ENCODE measurements at regions not wholly inside any gene's neighbourhood (a gene's known extent, or its start where the extent isn't known, plus 50 kb on each side); places are given as distances from the start of the nearest gene placed in this dataset.

DNA sequence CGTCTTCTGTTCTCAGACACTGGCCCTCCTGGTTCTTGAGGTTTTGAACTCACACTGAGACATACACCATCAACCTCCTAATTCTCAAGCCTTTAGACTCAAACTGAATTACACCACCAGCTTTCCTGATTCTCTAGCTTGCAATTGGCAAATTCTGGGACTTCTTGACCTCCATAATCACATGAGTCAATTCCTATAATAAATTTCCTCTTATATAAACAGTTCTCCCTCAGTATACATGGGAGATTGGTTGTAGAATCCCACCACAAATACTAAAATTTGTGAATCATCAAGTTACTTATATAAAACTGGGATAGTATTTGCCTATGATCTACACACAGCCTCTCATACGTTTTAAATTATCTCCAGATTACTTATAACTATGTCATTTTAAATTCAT, 162.2 kb downstream of the DIO2 start:
- TF ChIP-seq, protein P1, sequence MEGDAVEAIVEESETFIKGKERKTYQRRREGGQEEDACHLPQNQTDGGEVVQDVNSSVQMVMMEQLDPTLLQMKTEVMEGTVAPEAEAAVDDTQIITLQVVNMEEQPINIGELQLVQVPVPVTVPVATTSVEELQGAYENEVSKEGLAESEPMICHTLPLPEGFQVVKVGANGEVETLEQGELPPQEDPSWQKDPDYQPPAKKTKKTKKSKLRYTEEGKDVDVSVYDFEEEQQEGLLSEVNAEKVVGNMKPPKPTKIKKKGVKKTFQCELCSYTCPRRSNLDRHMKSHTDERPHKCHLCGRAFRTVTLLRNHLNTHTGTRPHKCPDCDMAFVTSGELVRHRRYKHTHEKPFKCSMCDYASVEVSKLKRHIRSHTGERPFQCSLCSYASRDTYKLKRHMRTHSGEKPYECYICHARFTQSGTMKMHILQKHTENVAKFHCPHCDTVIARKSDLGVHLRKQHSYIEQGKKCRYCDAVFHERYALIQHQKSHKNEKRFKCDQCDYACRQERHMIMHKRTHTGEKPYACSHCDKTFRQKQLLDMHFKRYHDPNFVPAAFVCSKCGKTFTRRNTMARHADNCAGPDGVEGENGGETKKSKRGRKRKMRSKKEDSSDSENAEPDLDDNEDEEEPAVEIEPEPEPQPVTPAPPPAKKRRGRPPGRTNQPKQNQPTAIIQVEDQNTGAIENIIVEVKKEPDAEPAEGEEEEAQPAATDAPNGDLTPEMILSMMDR (IDR thresholded peaks at IDR 0.05; ENCODE audit: low read length): no peak
- TF ChIP-seq EZH2 (optimal IDR thresholded peaks at IDR 0.05; ENCODE audit: low read depth, low read length): no peak
